GM12892 (cell line): ENCODE measurements at regions not wholly inside any gene's neighbourhood (a gene's known extent, or its start where the extent isn't known, plus 50 kb on each side); places are given as distances from the start of the nearest gene placed in this dataset.

Experiments used
- POLR2A ChIP-seq: IDR thresholded peaks from 2 replicates; pipeline ENCODE4 v1.6.1; 2011; ENCODE audit warnings: low read depth, low read length, control low read depth
- POLR2AphosphoS5 ChIP-seq: IDR thresholded peaks from 2 replicates; pipeline ENCODE4 v1.6.1; 2011; ENCODE audit warnings: low read depth, low read length, control low read depth

DNA sequence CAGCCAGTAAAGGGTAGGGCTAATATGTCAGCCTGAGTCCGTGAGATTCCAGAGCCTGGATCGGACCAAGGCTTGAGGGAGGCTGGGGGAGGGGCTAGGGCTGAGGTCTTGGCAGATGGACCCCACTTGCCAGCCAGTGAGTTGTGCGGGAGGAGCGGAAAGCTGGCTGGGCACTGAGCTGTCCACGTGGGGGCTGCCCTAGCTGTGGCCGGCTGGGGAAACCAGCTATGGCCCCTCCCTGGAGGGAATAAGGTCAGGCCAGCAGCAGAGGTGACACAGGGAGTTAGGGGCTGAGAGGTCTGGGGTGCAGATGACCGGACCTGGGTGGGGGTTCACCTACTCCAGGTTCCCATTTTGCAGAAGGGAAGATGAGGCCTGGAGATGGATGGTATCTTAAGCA, 77.3 kb downstream of the UNCX start:
- no peak for TF ChIP-seq POLR2A
- TF ChIP-seq POLR2AphosphoS5 = no peak
